H9 (cell line): ENCODE measurements at regions not wholly inside any gene's neighbourhood (a gene's known extent, or its start where the extent isn't known, plus 50 kb on each side); places are given as distances from the start of the nearest gene placed in this dataset.

ENCODE experiments used
- DNase-seq: peaks from one replicate; pipeline ENCODE4 v3.0.0-alpha.2; 2017
- H2AFZ ChIP-seq: one replicate; pipeline ENCODE4 v1.6.1; 2013; ENCODE audit warnings: mild to moderate bottlenecking, low read length, control low read depth, moderate library complexity
- H2AK5ac ChIP-seq: 2 replicates; pipeline ENCODE4 v1.6.1; 2013; ENCODE audit warnings: low read length, control low read depth, mixed read lengths; ENCODE audit not compliant: insufficient read length
- H2BK120ac ChIP-seq: one replicate; pipeline ENCODE4 v1.6.1; 2013; ENCODE audit warnings: low read depth, mild to moderate bottlenecking, low read length, control low read depth, inconsistent platforms; ENCODE audit not compliant: poor library complexity, severe bottlenecking
- H2BK12ac ChIP-seq: 2 replicates; pipeline ENCODE4 v1.6.1; 2013; ENCODE audit warnings: low read length, control low read depth, mixed read lengths, low read depth; ENCODE audit not compliant: insufficient read length
- H2BK15ac ChIP-seq: 2 replicates; pipeline ENCODE4 v1.6.1; 2013; ENCODE audit warnings: low read depth, low read length, control low read depth
- H2BK20ac ChIP-seq: one replicate; pipeline ENCODE4 v1.6.1; 2013; ENCODE audit warnings: low read depth, mild to moderate bottlenecking, low read length, control low read depth, inconsistent platforms; ENCODE audit not compliant: poor library complexity, severe bottlenecking
- H2BK5ac ChIP-seq: 2 replicates; pipeline ENCODE4 v1.6.1; 2013; ENCODE audit warnings: low read length, control low read depth, mixed read lengths; ENCODE audit not compliant: insufficient read length
- H3K14ac ChIP-seq: 2 replicates; pipeline ENCODE4 v1.6.1; 2013; ENCODE audit warnings: low read length, control low read depth; ENCODE audit not compliant: insufficient read depth
- H3K18ac ChIP-seq: 2 replicates; pipeline ENCODE4 v1.6.1; 2013; ENCODE audit warnings: low read depth, mild to moderate bottlenecking, mixed read lengths, low read length, control low read depth; ENCODE audit not compliant: insufficient read length
- H3K23ac ChIP-seq: 2 replicates; pipeline ENCODE4 v1.6.1; 2013; ENCODE audit warnings: low read length, control low read depth, mixed read lengths, low read depth; ENCODE audit not compliant: insufficient read length
- H3K23me2 ChIP-seq: 2 replicates; pipeline ENCODE4 v1.6.1; 2013; ENCODE audit warnings: low read depth, mild to moderate bottlenecking, mixed read lengths, low read length, control low read depth; ENCODE audit not compliant: insufficient read length, poor library complexity, severe bottlenecking
- H3K27ac ChIP-seq: 2 replicates; pipeline ENCODE4 v1.5.1; 2013; ENCODE audit warnings: low read length, control low read depth, mixed read lengths, low read depth; ENCODE audit not compliant: insufficient read length
- H3K27me3 ChIP-seq: 2 replicates; pipeline ENCODE4 v1.6.1; 2013; ENCODE audit warnings: low read length, control low read depth, inconsistent platforms; ENCODE audit not compliant: insufficient read depth
- H3K4ac ChIP-seq: 2 replicates; pipeline ENCODE4 v1.6.1; 2013; ENCODE audit warnings: low read depth, mild to moderate bottlenecking, control low read depth, inconsistent platforms, low read length, moderate library complexity
- H3K4me1 ChIP-seq: 2 replicates; pipeline ENCODE4 v1.6.1; 2013; ENCODE audit warnings: low read length, control low read depth, inconsistent platforms; ENCODE audit not compliant: insufficient read depth
- H3K4me2 ChIP-seq: 2 replicates; pipeline ENCODE4 v1.6.1; 2013; ENCODE audit warnings: low read length, control low read depth, mixed read lengths; ENCODE audit not compliant: insufficient read length, insufficient read depth
- H3K56ac ChIP-seq: 2 replicates; pipeline ENCODE4 v1.6.1; 2013; ENCODE audit warnings: low read depth, mild to moderate bottlenecking, mixed read lengths, low read length, control low read depth; ENCODE audit not compliant: insufficient read length
- H3K79me1 ChIP-seq: 2 replicates; pipeline ENCODE4 v1.6.1; 2013; ENCODE audit warnings: low read depth, mild to moderate bottlenecking, moderate library complexity, low read length, control low read depth, inconsistent platforms; ENCODE audit not compliant: insufficient read depth, poor library complexity, severe bottlenecking
- H3K79me2 ChIP-seq: 2 replicates; pipeline ENCODE4 v1.6.1; 2013; ENCODE audit warnings: low read length, control low read depth, inconsistent platforms; ENCODE audit not compliant: insufficient read depth
- H3K9ac ChIP-seq: 2 replicates; pipeline ENCODE4 v1.6.1; 2013; ENCODE audit warnings: low read length, control low read depth, mixed read lengths; ENCODE audit not compliant: insufficient read length; ENCODE audit errors: extremely low read depth
- H3K9me3 ChIP-seq: one replicate; pipeline ENCODE4 v1.6.1; 2013; ENCODE audit warnings: low read depth, low read length, inconsistent platforms; ENCODE audit not compliant: control insufficient read depth
- H3T11ph ChIP-seq: one replicate; pipeline ENCODE4 v1.6.1; 2013; ENCODE audit warnings: mild to moderate bottlenecking, low read length, control low read depth, inconsistent platforms
- H4K20me1 ChIP-seq: one replicate; pipeline ENCODE4 v1.6.1; 2013; ENCODE audit not compliant: control insufficient read depth, insufficient read length, insufficient read depth
- H4K5ac ChIP-seq: 2 replicates; pipeline ENCODE4 v1.6.1; 2013; ENCODE audit warnings: low read depth, mild to moderate bottlenecking, mixed read lengths, low read length, control low read depth; ENCODE audit not compliant: insufficient read length
- H4K8ac ChIP-seq: replicated peaks from 2 replicates; pipeline ENCODE4 v1.6.1; 2013; ENCODE audit warnings: low read length, control low read depth, mixed read lengths, low read depth; ENCODE audit not compliant: insufficient read length
- H4K91ac ChIP-seq: 2 replicates; pipeline ENCODE4 v1.6.1; 2013; ENCODE audit warnings: low read depth, mild to moderate bottlenecking, moderate library complexity, mixed read lengths, low read length, control low read depth; ENCODE audit not compliant: insufficient read length
- H3K27ac Mint-ChIP-seq, 3 experiments: 2 replicates in 2 of 3; 3 replicates in 1 of 3; pipeline ENCODE4 v1.8.0; 2020 to 2021; ENCODE audit warnings: mixed read lengths in 3 of 3, mild to moderate bottlenecking in 1 of 3, moderate library complexity in 1 of 3
- H3K27me3 Mint-ChIP-seq: 2 replicates; pipeline ENCODE4 v1.8.0; 2021; ENCODE audit warnings: low read depth, mild to moderate bottlenecking, moderate library complexity, mixed read lengths
- H3K36me3 Mint-ChIP-seq, 3 experiments: 2 replicates in 2 of 3; 3 replicates in 1 of 3; pipeline ENCODE4 v1.8.0; 2020 to 2021; ENCODE audit warnings: low read depth in 3 of 3, mixed read lengths in 3 of 3; ENCODE audit not compliant: insufficient read depth in 1 of 3
- H3K4me1 Mint-ChIP-seq, 2 experiments: 2 replicates each; pipeline ENCODE4 v1.8.0; 2020; ENCODE audit warnings: mixed read lengths in 2 of 2
- H3K4me3 Mint-ChIP-seq, 2 experiments: 2 replicates in 1 of 2; 3 replicates in 1 of 2; pipeline ENCODE4 v1.8.0; 2020 to 2021; ENCODE audit warnings: mild to moderate bottlenecking in 2 of 2, mixed read lengths in 2 of 2, moderate library complexity in 1 of 2
- H3K9me3 Mint-ChIP-seq, 2 experiments: 2 replicates in 1 of 2; 3 replicates in 1 of 2; pipeline ENCODE4 v1.8.0; 2020; ENCODE audit warnings: mild to moderate bottlenecking in 2 of 2, mixed read lengths in 2 of 2, moderate library complexity in 1 of 2
- CTCF ChIP-seq: fragments of 200-600 bp; sonication (generic); conservative IDR thresholded peaks from 3 replicates; pipeline ENCODE4 v1.8.0; 2021; ENCODE audit warnings: antibody characterized with exemption, mild to moderate bottlenecking
- WGBS: extraction: QIAGEN DNeasy Blood & Tissue Kit; methylation state at CpG from one replicate; pipeline ENCODE4 v1.1.7; 2013; ENCODE audit warnings: missing lambda C conversion rate, low lambda C conversion rate, mixed read lengths; ENCODE audit not compliant: insufficient read length; ENCODE audit errors: extremely low coverage; 5-methylcytosine and 5-hydroxymethylcytosine counted together

GRCh38 chr7:156079156-156079555, 266.9 kb upstream of the SHH start:
- Histone ChIP-seq H3K4ac (no peak overlapping the region), H3K27ac (no peak overlapping the region), H3K23ac (no peak overlapping the region), H3K79me2 (no peaks in the 10 kb centered on the region), H3K27me3 (no peaks in the 10 kb centered on the region), H2BK20ac (no peak overlapping the region), H3K79me1 (no peaks in the 10 kb centered on the region), H3K18ac (no peak overlapping the region), H4K5ac (no peak overlapping the region), H2AK5ac (no peak overlapping the region), H2AFZ (no peak overlapping the region), H2BK12ac (no peak overlapping the region), H3K14ac (no peak overlapping the region), H4K20me1 (no peaks in the 10 kb centered on the region), H3K4me2 (no peak overlapping the region), H3K23me2 (no peaks in the 10 kb centered on the region), H4K8ac (no peak overlapping the region), H2BK5ac (no peak overlapping the region), H3K4me1 (no peaks in the 10 kb centered on the region), H3K56ac (no peak overlapping the region), H3K9me3 (no peaks in the 10 kb centered on the region), H3T11ph (no peak overlapping the region), H2BK120ac (no peak overlapping the region), H4K91ac (no peak overlapping the region), H3K9ac (no peak overlapping the region), H2BK15ac (no peak overlapping the region)
- no peak overlapping the region for H3K4me3 Mint-ChIP-seq
- peaks cover 0 to 3% of the 10 kb centered on the region in 2 experiments; a peak in 1 of 4 replicates for H3K4me1 Mint-ChIP-seq
- no peaks in the 10 kb centered on the region for H3K36me3 Mint-ChIP-seq
- H3K27me3 Mint-ChIP-seq: peaks cover 4% of the 10 kb centered on the region
- H3K27ac Mint-ChIP-seq: peak overlapping the region in 1 of 3 experiments; percentile 34; a peak in 1 of 7 replicates
- no peak for DNase-seq
- H3K9me3 Mint-ChIP-seq: peaks cover 0 to 6% of the 10 kb centered on the region in 2 experiments; a peak in 4 of 5 replicates
- WGBS: no CpG with 5 or more reads among the region's 15 CpGs
- TF ChIP-seq CTCF: no peak
